ENCODE measurements at regions not wholly inside any gene's neighbourhood (a gene's known extent, or its start where the extent isn't known, plus 50 kb on each side); places are given as distances from the start of the nearest gene placed in this dataset.

- TF ChIP-seq CTCF (conservative IDR thresholded peaks at IDR 0.05; ENCODE audit: low read depth, low read length) = no peak
- TF ChIP-seq POLR2A (IDR thresholded peaks at IDR 0.05; ENCODE audit: low read depth, low read length) = no peak
- TF ChIP-seq RAD21 (IDR thresholded peaks at IDR 0.05; ENCODE audit: low read length) = no peak
- no peak for TF ChIP-seq RCOR1 (IDR thresholded peaks at IDR 0.05; ENCODE audit: insufficient replicate concordance, low read length)
- TF ChIP-seq CEBPB (IDR thresholded peaks at IDR 0.05; ENCODE audit: low read depth, low read length) = no peak
- TF ChIP-seq FOS (IDR thresholded peaks at IDR 0.05; ENCODE audit: low read depth, low read length) = no peak
These were observed 156.5 kb downstream of the MDFIC start for GRCh38 chr7:115078386-115078785.
